A673 (cell line): ENCODE measurements at regions not wholly inside any gene's neighbourhood (a gene's known extent, or its start where the extent isn't known, plus 50 kb on each side); places are given as distances from the start of the nearest gene placed in this dataset.

Source experiments
- BruUV-seq: library from RNA; stranded (reverse); fragments of 400-500 nt; replicated peaks from 2 replicates; lab custom pipeline; 2021; lab: Mats Ljungman, UMichigan
- CTCF ChIA-PET: fragments of 300-600 bp; sonication (Branson Sonifier 250); formaldehyde crosslinking; loops from one replicate; lab custom pipeline; 2022; ENCODE audit warnings: antibody characterized with exemption; lab: Charles Lee
- POLR2A ChIA-PET: fragments of 300-600 bp; sonication (Branson Sonifier 250); formaldehyde crosslinking; loops from one replicate; lab custom pipeline; 2022; ENCODE audit warnings: antibody characterized with exemption; ENCODE audit not compliant: low non-redundant PET; lab: Charles Lee
- DNase-seq: peaks from one replicate; pipeline ENCODE4 v3.0.0-alpha.2; 2015; ENCODE audit warnings: low spot score
- H3K27ac ChIP-seq: fragments of 200-600 bp; sonication (generic); 2 replicates; pipeline ENCODE4 v1.5.1; 2016; ENCODE audit warnings: mixed run types, low read depth, mild to moderate bottlenecking, mixed read lengths, antibody characterized with exemption, low read length; ENCODE audit not compliant: poor library complexity, severe bottlenecking
- H3K27me3 ChIP-seq: fragments of 200-600 bp; sonication (generic); replicated peaks from 2 replicates; pipeline ENCODE4 v1.6.1; 2017; ENCODE audit warnings: mixed run types, low read depth, mild to moderate bottlenecking, mixed read lengths, antibody characterized with exemption, low read length; ENCODE audit not compliant: insufficient read depth, poor library complexity
- H3K36me3 ChIP-seq: fragments of 200-600 bp; sonication (generic); 2 replicates; pipeline ENCODE4 v1.6.1; 2016; ENCODE audit warnings: mixed run types, mild to moderate bottlenecking, mixed read lengths, antibody characterized with exemption, low read length; ENCODE audit not compliant: insufficient read depth, poor library complexity, severe bottlenecking
- H3K4me1 ChIP-seq: fragments of 200-600 bp; sonication (generic); 2 replicates; pipeline ENCODE4 v1.6.1; 2017; ENCODE audit warnings: mixed run types, mild to moderate bottlenecking, mixed read lengths, antibody characterized with exemption, low read length; ENCODE audit not compliant: insufficient read depth, poor library complexity, severe bottlenecking
- H3K4me3 ChIP-seq: fragments of 200-600 bp; sonication (generic); 2 replicates; pipeline ENCODE4 v1.5.1; 2016; ENCODE audit warnings: low read depth, mixed run types, mild to moderate bottlenecking, mixed read lengths, low read length; ENCODE audit not compliant: poor library complexity, severe bottlenecking
- H3K9me3 ChIP-seq: fragments of 200-600 bp; sonication (generic); 2 replicates; pipeline ENCODE4 v1.6.1; 2016; ENCODE audit warnings: mixed run types, low read depth, mild to moderate bottlenecking, mixed read lengths, antibody characterized with exemption, low read length; ENCODE audit not compliant: poor library complexity, severe bottlenecking
- EZH2 ChIP-seq: fragments of 200-600 bp; sonication (generic); IDR thresholded peaks from 2 replicates; pipeline ENCODE4 v1.6.1; 2017; ENCODE audit warnings: borderline replicate concordance, low read depth, mild to moderate bottlenecking, mixed read lengths, antibody characterized with exemption, low read length; ENCODE audit not compliant: poor library complexity, severe bottlenecking
- intact Hi-C: fragments of 100-400 bp; cut with micrococcal nuclease; formaldehyde crosslinking; loops from one replicate; pipeline ENCODE4 v1.10.0; 2022; ENCODE audit not compliant: unreplicated experiment
- microRNA-seq: library from miRNA; unstranded; fragments of <30 nt; microRNA quantifications from one replicate; pipeline ENCODE4 v1.2.0, GENCODE V29; 2021
- TF ChIP-seq, protein P1 (sequence below): fragments of 300-800, 200-600 bp; sonication (generic); conservative IDR thresholded peaks from 2 replicates; pipeline ENCODE4 v1.5.1; 2017; ENCODE audit warnings: low read depth, mild to moderate bottlenecking, antibody characterized with exemption, low read length, moderate library complexity, mixed read lengths

DNA sequence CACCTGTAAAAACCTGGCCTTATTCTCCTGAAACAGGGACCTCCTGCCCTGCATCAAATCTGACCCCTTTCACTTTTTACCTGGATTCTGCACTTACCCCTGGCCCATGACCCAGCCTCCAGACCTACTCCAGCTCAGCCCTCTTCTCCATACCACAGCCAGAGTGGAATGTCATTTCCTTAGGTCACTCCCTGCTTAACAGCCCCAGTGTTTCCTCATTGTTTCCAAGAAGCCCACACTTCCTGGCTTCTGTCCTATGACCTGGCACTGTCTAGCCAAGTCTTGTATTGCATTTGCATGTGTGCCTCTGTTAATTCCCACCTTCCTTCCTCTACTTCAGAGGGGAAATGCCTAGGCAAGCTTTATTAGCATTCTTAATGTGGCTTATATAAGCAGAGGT, 51.4 kb upstream of the TRIB2 start:
- peaks cover 14% of the 10 kb centered on the region for H3K9me3 ChIP-seq
- ChIA-PET CTCF (no interaction called here), POLR2A (no interaction called here)

DNA sequence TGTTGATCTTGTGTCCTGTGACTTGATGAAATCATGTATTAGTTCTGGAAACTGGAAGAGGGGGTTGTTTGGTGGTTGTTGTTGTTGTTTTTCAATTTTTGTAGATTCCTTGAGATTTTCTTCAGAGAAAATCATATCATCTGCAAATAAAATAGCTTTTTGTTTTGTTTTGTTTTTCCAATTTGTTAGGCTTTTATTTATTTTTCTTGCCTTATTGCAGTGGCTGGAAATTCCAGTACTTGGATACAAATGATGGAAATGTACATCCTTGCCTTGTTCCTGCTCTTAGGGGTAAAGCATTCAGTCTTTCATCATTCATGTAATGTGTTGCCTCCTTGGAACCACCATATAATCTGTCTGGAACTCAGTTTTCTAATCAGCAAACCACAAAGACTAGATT, 50.3 kb upstream of the TRIB2 start:
- no TSS peak for BruUV-seq
- TF ChIP-seq, protein P1, sequence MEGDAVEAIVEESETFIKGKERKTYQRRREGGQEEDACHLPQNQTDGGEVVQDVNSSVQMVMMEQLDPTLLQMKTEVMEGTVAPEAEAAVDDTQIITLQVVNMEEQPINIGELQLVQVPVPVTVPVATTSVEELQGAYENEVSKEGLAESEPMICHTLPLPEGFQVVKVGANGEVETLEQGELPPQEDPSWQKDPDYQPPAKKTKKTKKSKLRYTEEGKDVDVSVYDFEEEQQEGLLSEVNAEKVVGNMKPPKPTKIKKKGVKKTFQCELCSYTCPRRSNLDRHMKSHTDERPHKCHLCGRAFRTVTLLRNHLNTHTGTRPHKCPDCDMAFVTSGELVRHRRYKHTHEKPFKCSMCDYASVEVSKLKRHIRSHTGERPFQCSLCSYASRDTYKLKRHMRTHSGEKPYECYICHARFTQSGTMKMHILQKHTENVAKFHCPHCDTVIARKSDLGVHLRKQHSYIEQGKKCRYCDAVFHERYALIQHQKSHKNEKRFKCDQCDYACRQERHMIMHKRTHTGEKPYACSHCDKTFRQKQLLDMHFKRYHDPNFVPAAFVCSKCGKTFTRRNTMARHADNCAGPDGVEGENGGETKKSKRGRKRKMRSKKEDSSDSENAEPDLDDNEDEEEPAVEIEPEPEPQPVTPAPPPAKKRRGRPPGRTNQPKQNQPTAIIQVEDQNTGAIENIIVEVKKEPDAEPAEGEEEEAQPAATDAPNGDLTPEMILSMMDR, result no peak
- POLR2A ChIA-PET, result no interaction called here

More for the DNA sequence above, 51.4 kb upstream of the TRIB2 start:
- no TSS peak for BruUV-seq
- H3K4me1 ChIP-seq, result no peaks in the 10 kb centered on the region
- no peak overlapping the region for H3K27ac ChIP-seq
- DNase-seq, result no peak
- intact Hi-C loops, result no loop called here
- no peak for TF ChIP-seq EZH2
- TF ChIP-seq, protein P1, result no peak
- no peak overlapping the region for H3K4me3 ChIP-seq
- H3K36me3 ChIP-seq, result no peaks in the 10 kb centered on the region
- H3K27me3 ChIP-seq, result no peaks in the 10 kb centered on the region

More for the DNA sequence above, 50.3 kb upstream of the TRIB2 start:
- Histone ChIP-seq H3K27me3 (no peaks in the 10 kb centered on the region), H3K36me3 (no peaks in the 10 kb centered on the region), H3K4me1 (no peaks in the 10 kb centered on the region), H3K9me3 (peaks cover 14% of the 10 kb centered on the region), H3K27ac (no peak overlapping the region), H3K4me3 (no peak overlapping the region)
- CTCF ChIA-PET, result no interaction called here
- no peak for DNase-seq
- intact Hi-C loops, result no loop called here

Small RNAs in the stretch of these regions (microRNA-seq; reads per million reads assigned to microRNA genes)
- gene MIR3681, result 2.7 reads per million, percentile 3 among the genes with 10 or more reads in this experiment
